CD4-positive, alpha-beta T cell treated with Interleukin-17A for 4 hours (primary cell): ENCODE measurements at regions not wholly inside any gene's neighbourhood (a gene's known extent, or its start where the extent isn't known, plus 50 kb on each side); places are given as distances from the start of the nearest gene placed in this dataset.
A peak's percentile ranks its signal among the peaks of the same experiment; 100 is the strongest.

Experiments used
- DNase-seq: peaks from one replicate; pipeline ENCODE4 v3.0.0-alpha.2; 2020; ENCODE audit warnings: mixed read lengths

GRCh38 chr11:95717314-95717713 is 72.3 kb downstream of the FAM76B start:
- no peak for DNase-seq

- no peak for DNase-seq
Observed at GRCh38 chr11:95716266-95716665, 73.3 kb downstream of the FAM76B start.

DNA sequence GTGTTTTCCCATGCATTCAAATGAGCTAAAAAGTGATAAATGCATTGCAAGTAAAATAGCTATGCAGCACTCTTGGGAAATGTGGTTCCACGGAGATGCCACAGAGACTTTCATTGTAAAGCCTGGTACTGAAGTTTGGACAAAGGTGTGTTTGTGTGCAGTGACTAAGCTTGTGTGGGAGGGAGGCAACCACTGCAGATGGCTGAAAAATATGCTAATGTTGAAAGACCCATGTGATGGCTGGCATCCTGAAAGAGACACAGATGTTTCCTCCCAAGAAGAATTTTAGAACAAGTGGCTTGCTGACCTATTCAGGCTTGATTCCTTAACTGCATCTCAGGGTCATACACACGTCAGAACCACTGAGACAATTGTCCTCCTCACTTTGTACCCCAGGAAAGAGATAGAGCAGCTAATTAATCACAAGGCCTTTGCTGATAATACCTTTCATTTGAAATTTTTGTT is 73.8 kb downstream of the FAM76B start:
- peak; percentile 57 for DNase-seq

DNA sequence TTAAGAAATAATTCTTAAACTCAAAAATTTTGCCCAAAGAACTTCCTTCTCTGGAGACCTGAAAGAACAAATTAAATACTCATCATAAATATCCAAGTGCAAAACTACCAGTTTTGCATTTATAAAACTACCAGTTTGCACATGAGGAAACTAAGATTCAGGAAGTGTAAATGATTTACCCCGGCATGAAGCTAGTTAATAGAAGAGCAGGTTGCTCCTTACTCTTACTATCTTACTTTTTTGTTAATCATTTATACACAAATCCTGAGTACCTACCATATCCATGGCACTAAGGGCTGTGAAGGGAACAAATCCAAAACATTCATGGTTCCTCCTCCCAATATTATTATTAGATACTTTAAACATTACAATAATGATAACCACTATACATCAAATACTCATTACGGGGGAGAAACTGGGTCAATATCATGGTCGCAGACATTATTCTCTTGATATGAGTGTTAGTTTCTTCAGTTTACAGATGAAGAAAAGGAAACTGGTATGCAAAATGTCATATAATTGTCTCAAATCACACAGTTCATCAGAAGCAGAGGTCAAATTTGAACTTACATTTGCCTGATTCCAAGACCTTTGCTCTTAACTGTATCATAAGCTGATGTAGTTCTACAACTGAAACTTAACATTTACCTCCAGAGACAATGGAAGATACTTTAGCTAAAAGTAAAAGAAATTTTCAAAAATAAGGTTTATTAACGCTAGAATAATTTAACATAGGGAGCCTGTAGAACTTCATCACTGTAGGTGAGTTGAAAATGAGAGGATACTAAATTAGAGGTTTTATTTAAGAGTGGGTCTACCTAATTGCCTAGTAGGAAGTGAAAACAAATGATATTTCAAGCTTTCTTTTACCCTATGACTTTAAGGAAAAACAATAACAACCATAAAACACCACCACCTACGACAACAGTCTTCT is 74.5 kb downstream of the FAM76B start:
- no peak for DNase-seq

DNA sequence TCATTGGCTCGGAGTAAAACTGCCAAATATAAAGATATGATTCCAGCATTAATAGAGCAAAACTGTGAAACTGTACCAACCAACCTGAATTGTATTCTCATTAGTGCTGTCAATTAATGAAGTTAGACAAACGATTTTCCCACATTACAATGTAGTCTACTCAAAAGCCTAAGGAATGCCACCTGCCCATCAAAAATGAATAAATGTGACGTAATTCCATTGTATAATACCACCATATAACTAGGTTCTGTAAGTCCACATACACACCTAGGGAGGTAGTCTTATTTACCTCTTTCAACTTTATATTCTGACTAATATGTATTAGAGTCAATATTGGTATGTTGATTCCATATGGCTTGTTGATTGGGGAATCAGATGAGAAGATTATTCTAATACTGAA is 76.2 kb downstream of the FAM76B start:
- no peak for DNase-seq

GRCh38 chr11:95711945-95712221 is 77.7 kb downstream of the FAM76B start:
- no peak for DNase-seq

DNA sequence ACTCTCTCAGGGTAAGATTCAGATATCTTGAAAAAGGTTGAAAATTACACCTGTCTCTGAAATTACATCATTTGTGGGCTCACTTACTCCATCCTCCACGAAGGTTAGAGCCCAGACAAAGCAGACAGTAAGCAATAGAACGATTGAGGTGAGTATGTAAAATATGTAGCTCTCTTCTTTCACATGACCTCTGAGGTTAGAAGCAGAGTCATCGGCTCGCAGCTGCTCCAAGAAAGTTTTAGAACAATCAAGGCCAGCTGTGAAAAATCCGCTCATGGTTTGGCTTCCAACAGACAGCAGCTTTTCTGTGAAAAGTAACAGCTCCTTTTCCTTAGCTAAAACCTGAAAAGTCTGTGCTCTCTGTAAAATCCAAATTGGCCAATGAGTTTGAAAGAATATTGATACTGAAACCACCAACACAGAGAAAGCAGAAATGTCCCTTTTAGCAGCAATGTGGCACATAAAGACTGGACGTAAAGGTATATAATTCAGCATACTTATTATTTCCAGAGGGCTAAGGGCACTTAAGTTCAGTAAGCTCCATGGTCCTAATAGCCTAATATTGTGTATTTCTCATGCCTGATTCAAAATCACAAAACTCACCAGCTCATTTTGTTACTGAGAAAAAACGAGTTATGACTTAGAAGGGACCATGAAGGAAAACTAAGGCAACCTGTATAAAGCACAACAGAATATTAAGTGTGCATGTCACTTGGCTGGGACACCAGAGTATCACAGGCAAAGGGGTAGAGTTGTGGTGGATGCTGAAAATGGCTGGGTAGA is 78.2 kb downstream of the FAM76B start:
- DNase-seq = peak; percentile 19

GRCh38 chr11:95708681-95709080 is 80.9 kb downstream of the FAM76B start:
- no peak for DNase-seq

GRCh38 chr11:95706974-95707387 is 82.6 kb downstream of the FAM76B start:
- no peak for DNase-seq

DNA sequence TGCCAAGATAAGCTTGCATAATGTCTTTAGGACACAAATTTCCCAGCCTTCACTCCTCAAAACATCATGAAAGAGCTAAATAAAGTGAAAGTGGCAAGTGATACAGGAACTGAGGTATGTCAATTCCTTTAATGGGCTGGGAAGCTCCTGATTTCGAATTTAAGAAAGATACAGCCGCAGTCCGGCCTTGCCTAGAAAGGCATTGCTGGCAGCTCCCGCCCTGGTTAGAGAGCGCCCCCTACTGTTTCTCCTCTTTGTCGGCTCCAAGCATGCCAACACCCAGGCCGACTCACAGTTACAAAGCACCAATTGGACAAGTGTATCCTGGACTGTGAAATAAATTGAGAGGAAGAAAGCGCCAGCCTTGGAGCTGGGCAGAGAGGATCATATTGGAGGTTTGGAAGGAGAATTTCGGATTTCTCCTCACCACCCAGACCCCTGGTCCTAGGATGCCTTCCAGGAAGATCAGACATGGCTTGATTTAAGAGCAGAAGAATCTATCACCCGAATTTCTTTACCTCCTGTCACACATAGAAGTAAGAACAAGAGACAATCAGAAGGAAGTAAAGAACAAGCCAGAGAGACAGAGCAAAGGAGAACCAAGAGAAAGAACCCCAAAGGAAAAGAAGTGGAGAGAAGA is 84.0 kb downstream of the FAM76B start:
- DNase-seq = peak; percentile 92

- DNase-seq = no peak
Observed at GRCh38 chr11:95704865-95705264, 84.7 kb downstream of the FAM76B start.

DNA sequence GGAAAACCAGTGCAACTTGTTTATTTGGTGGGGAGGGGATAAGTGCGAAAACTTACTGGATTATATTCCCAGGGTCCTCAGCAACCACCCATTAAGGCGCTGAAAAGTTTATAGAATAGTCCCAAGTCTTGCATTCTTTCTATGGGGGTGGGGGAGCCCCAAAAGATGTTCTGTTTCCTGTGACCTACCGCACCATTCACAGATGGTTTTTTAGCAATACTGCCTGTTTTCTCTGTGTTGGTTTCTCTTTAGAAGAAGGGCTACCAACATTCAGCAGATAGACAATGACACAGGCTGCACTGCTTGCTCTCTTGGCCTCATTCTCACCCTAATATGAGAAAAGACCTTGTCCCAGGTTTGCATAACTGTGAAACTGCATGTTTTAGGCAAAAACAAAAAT is 86.5 kb downstream of the FAM76B start:
- peak; percentile 57 for DNase-seq

- DNase-seq = peak; percentile 25
Observed at GRCh38 chr11:95702526-95702925, 87.1 kb downstream of the FAM76B start.

DNA sequence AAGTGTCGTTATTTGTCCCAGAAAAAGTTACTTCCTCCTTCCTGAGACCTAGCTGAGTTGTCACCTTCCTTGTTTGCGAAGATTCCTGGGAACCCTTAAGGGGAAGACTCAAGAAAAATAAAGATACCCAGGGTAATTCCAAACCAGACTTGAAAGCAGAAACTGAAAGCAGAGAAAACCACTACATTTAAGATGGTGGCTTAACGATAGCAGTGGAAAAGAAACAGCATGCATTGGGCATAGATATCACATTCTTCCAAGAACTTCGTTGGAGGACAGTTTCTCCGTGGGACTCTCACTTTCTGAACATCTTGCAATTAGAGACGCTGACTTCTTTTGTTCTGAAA is 89.1 kb downstream of the FAM76B start:
- DNase-seq = no peak

- peak; percentile 40 for DNase-seq
Observed at GRCh38 chr11:95699631-95700470, 89.7 kb downstream of the FAM76B start.

- peak; percentile 22 for DNase-seq
Observed at GRCh38 chr11:95698676-95699557, 90.7 kb downstream of the FAM76B start.

- DNase-seq = no peak
Observed at GRCh38 chr11:95697614-95698408, 91.8 kb downstream of the FAM76B start.

GRCh38 chr11:95695181-95695580 is 94.4 kb downstream of the FAM76B start:
- no peak for DNase-seq

DNA sequence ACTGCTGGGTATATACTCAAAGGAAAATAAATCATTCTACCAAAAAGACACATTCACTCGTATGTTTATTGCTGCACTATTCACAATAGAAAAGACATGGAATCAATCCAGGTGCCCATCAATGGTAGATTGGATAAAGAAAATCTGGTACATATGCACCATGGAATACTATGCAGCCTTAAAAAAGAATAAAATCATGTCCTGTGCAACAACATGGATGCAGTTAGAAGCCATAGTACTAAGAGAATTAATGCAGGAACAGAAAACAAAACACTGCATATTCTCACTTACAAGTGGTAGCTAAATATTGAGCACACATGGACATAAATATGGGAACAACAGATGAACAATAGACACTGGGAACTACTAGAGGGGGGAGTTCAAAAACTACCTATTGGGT is 96.3 kb downstream of the FAM76B start:
- no peak for DNase-seq

- no peak for DNase-seq
Observed at GRCh38 chr11:95692526-95693260, 96.9 kb downstream of the FAM76B start.
